GM12874 (cell line): ENCODE measurements at regions not wholly inside any gene's neighbourhood (a gene's known extent, or its start where the extent isn't known, plus 50 kb on each side); places are given as distances from the start of the nearest gene placed in this dataset.

Experiments used
- TF ChIP-seq, protein P1 (sequence below): IDR thresholded peaks from 2 replicates; pipeline ENCODE4 v1.5.1; 2011; ENCODE audit warnings: low read depth, mild to moderate bottlenecking, control low read depth, low read length, moderate library complexity; ENCODE audit not compliant: insufficient read depth

DNA sequence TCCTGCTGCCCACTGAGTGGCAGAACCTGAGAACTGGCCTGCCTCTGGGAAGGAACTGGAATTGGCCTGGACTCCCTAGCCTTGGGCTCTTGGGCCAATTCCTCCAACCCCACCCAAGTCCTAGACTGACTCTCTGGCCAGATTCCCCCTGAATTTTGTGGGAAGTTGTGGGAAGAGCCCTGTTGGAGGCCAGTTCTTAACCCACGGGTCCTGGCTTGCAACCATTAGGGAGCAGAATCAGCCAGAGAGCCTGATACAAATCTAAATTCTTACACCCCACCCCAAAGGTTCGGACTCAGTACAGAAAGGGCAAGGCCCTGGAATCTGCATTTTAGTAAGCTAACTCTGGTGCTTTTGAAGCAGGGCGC is 125.3 kb upstream of the SLC25A48 start:
- TF ChIP-seq, protein P1, sequence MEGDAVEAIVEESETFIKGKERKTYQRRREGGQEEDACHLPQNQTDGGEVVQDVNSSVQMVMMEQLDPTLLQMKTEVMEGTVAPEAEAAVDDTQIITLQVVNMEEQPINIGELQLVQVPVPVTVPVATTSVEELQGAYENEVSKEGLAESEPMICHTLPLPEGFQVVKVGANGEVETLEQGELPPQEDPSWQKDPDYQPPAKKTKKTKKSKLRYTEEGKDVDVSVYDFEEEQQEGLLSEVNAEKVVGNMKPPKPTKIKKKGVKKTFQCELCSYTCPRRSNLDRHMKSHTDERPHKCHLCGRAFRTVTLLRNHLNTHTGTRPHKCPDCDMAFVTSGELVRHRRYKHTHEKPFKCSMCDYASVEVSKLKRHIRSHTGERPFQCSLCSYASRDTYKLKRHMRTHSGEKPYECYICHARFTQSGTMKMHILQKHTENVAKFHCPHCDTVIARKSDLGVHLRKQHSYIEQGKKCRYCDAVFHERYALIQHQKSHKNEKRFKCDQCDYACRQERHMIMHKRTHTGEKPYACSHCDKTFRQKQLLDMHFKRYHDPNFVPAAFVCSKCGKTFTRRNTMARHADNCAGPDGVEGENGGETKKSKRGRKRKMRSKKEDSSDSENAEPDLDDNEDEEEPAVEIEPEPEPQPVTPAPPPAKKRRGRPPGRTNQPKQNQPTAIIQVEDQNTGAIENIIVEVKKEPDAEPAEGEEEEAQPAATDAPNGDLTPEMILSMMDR = no peak

DNA sequence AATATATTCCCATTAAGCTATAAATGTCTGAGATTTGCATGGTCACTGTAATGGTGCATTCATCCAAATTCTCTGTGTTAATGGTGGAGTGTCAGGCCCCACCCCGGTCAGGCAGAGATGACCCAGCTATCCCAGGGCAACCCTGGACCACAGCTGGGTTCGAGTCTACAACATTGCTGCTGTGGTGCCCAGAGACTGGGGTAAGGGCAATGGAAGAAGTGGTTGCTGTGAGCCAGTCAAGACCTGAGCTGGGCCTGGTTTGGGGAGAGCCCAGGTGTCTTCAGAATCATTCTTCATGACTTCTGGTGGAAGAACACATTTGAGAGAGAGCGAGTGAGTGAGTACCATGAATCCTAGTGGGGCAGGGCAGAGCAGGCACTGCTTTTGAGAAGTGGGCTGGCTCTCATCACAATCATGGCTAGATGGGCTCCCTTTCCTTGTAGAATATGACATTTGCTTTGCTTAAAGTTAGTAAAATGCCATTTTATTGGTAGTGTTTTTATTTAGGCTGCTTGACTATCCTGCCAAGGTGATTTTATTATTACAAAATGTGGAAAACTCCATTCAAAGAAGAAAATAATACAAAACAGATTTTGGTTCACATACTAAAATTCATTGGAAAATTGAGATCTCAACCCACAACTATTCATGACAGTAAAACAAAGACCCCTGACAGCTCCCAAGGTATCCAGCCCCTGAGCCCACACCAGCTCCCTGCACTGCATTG is 125.8 kb upstream of the SLC25A48 start:
- TF ChIP-seq, protein P1 = no peak

GRCh38 chr5:135707302-135707701 is 127.2 kb upstream of the SLC25A48 start:
- TF ChIP-seq, protein P1 = no peak

GRCh38 chr5:135706893-135707292 is 127.6 kb upstream of the SLC25A48 start:
- TF ChIP-seq, protein P1 = no peak

GRCh38 chr5:135706474-135706873 is 127.7 kb upstream of the CXCL14 start:
- TF ChIP-seq, protein P1 = no peak

- TF ChIP-seq, protein P1 = no peak
These were observed 127.2 kb upstream of the CXCL14 start for GRCh38 chr5:135705941-135706466.

DNA sequence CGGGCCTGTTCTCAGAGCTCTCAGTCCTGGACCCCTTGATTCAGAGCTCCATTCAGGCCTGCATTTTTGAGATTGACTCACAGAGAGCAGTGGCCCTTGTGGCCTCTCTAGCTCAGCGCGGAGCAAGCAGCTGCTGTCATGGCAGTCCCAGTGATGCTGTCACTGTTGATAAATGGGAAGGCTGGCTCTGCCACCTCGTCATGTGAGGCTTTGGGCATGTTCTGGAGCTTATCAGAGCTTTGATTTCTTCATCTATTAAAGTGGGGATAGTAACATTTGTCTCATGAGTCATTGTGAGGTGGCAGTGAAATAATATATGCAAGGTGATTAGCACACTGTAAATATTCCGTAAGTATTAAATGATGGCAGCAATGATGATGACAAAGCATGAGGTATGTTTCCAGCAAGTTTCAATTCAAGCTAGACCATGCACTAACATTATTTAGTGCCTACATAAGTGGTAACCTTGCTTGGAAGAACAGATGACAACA is 126.4 kb upstream of the CXCL14 start:
- TF ChIP-seq, protein P1 = no peak
